T-helper 2 cell treated with Interferon-gamma antibody and Interleukin-4, amounts not matched to agents 5 μg/mL and 100 μg/mL, for 36 hours (primary cell): ENCODE measurements at regions not wholly inside any gene's neighbourhood (a gene's known extent, or its start where the extent isn't known, plus 50 kb on each side); places are given as distances from the start of the nearest gene placed in this dataset.

Experiments used
- DNase-seq: peaks from one replicate; pipeline ENCODE4 v3.0.0; 2021; ENCODE audit warnings: low spot score
- H3K27ac Mint-ChIP-seq: one replicate; pipeline ENCODE4 v1.8.0; 2021; ENCODE audit warnings: mild to moderate bottlenecking, mixed read lengths
- H3K27me3 Mint-ChIP-seq: one replicate; pipeline ENCODE4 v1.8.0; 2021; ENCODE audit warnings: low read depth, mixed read lengths
- H3K36me3 Mint-ChIP-seq: one replicate; pipeline ENCODE4 v1.8.0; 2021; ENCODE audit warnings: low read depth, mixed read lengths
- H3K4me1 Mint-ChIP-seq: one replicate; pipeline ENCODE4 v1.8.0; 2021; ENCODE audit warnings: low read depth, mixed read lengths
- H3K4me3 Mint-ChIP-seq: one replicate; pipeline ENCODE4 v1.8.0; 2022; ENCODE audit warnings: mild to moderate bottlenecking, moderate library complexity, mixed read lengths
- H3K9me3 Mint-ChIP-seq: one replicate; pipeline ENCODE4 v1.8.0; 2021; ENCODE audit warnings: mixed read lengths

DNA sequence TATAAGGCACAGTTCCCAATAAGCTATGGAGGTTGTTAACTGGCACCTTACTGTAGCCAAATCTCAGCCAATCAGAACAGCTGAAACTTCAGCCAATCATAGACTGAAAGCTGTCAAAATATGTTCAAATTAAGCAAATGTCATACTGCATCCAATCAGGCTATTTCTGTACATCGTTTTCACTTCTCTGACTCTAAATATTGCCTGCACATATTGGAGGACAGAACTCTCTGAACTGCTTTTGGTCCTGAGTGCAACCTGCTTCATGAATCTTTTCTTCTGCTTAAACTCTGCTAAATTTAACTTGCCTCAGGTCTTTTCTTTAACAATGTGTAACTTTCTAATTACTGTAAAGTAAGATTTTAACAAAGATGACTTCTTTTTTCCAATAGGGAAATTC lies 1198.9 kb upstream of the PCDH7 start:
- H3K36me3 Mint-ChIP-seq = no peaks in the 10 kb centered on the region

DNA sequence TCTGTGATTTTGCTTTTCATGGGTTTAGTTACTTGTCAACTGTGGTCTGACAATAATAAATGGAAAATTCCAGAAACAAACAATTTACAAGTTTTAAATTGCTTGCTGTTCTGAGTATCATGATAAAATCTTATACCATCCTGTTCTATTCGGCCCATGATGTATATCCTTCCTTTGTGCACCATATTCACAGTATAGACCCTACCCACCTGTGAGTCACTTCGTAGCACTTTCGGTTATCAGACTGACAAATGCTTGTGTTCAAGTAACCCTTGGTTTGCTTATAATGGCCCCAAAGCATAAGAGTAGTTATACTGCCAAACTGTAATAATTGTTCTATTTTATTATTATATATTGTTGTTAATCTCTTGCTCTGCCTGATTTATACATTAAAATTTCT lies 1183.4 kb upstream of the PCDH7 start:
- no peaks in the 10 kb centered on the region for H3K4me1 Mint-ChIP-seq
- no peak for DNase-seq
- no peaks in the 10 kb centered on the region for H3K27me3 Mint-ChIP-seq
- H3K27ac Mint-ChIP-seq = no peak overlapping the region
- no peak overlapping the region for H3K4me3 Mint-ChIP-seq
- peaks cover 11% of the 10 kb centered on the region for H3K9me3 Mint-ChIP-seq
- H3K36me3 Mint-ChIP-seq = no peaks in the 10 kb centered on the region

More for the DNA sequence above, 1198.9 kb upstream of the PCDH7 start:
- Mint-ChIP-seq H3K27me3 (no peaks in the 10 kb centered on the region), H3K4me3 (no peak overlapping the region), H3K27ac (no peak overlapping the region), H3K4me1 (no peaks in the 10 kb centered on the region), H3K9me3 (peaks cover 27% of the 10 kb centered on the region)
- no peak for DNase-seq

GRCh38 chr4:29538889-29539646 lies 1181.1 kb upstream of the PCDH7 start:
- no peak overlapping the region for H3K4me3 Mint-ChIP-seq
- no peak overlapping the region for H3K27ac Mint-ChIP-seq

DNA sequence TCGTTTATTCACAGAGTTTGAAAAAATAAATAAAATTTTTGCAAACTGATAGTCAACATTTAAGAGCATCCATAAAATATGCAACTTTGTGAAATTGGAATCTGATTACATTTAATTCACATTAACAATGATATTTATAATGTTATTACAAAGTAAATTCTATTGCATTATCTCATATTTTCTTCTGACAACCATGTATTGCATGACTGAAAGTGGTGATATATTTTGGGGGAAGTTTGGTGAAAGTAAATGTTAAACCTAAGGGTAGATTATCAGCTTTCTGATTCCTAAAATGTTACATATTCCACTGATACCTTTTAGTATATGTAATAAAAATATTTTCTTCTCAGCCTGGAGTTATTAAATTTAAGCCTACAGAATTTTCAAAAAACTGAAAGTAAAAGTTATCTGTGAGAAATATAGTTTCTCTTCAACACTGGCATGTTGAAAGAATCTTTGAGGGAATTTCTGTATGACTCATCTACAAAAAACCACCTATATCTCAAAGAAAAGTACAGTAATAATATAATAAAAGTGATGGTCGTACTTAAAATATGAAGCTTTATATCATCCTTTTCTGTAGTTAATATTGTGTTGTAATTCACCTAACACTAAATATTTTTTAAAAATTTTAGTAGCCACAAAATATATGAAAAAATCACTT lies 1179.6 kb upstream of the PCDH7 start:
- DNase-seq = no peak
- no peaks in the 10 kb centered on the region for H3K36me3 Mint-ChIP-seq
- no peaks in the 10 kb centered on the region for H3K4me1 Mint-ChIP-seq
- no peak overlapping the region for H3K27ac Mint-ChIP-seq
- H3K27me3 Mint-ChIP-seq = no peaks in the 10 kb centered on the region
- peaks cover 4% of the 10 kb centered on the region for H3K9me3 Mint-ChIP-seq
- H3K4me3 Mint-ChIP-seq = no peak overlapping the region

More at GRCh38 chr4:29538889-29539646, 1181.1 kb upstream of the PCDH7 start:
- Mint-ChIP-seq H3K4me1 (no peaks in the 10 kb centered on the region), H3K9me3 (peaks cover 3% of the 10 kb centered on the region), H3K27me3 (no peaks in the 10 kb centered on the region), H3K36me3 (no peaks in the 10 kb centered on the region)
- DNase-seq = no peak

GRCh38 chr4:29541757-29542156 lies 1178.4 kb upstream of the PCDH7 start:
- no peak overlapping the region for H3K4me3 Mint-ChIP-seq
- no peaks in the 10 kb centered on the region for H3K36me3 Mint-ChIP-seq
- no peak for DNase-seq

GRCh38 chr4:29549342-29549741 lies 1170.8 kb upstream of the PCDH7 start:
- Mint-ChIP-seq H3K4me3 (no peak overlapping the region), H3K27ac (no peak overlapping the region), H3K9me3 (peaks cover 32% of the 10 kb centered on the region), H3K36me3 (no peaks in the 10 kb centered on the region), H3K4me1 (no peaks in the 10 kb centered on the region), H3K27me3 (no peaks in the 10 kb centered on the region)
- DNase-seq = no peak

More at GRCh38 chr4:29541757-29542156, 1178.4 kb upstream of the PCDH7 start:
- H3K4me1 Mint-ChIP-seq = no peaks in the 10 kb centered on the region
- H3K27me3 Mint-ChIP-seq = no peaks in the 10 kb centered on the region
- peaks cover 6% of the 10 kb centered on the region for H3K9me3 Mint-ChIP-seq
- H3K27ac Mint-ChIP-seq = no peak overlapping the region

- Mint-ChIP-seq H3K36me3 (no peaks in the 10 kb centered on the region), H3K27me3 (no peaks in the 10 kb centered on the region), H3K27ac (no peak overlapping the region), H3K4me3 (no peak overlapping the region), H3K9me3 (peaks cover 31% of the 10 kb centered on the region), H3K4me1 (no peaks in the 10 kb centered on the region)
- no peak for DNase-seq
These were observed 1168.3 kb upstream of the PCDH7 start for GRCh38 chr4:29551821-29552220.

DNA sequence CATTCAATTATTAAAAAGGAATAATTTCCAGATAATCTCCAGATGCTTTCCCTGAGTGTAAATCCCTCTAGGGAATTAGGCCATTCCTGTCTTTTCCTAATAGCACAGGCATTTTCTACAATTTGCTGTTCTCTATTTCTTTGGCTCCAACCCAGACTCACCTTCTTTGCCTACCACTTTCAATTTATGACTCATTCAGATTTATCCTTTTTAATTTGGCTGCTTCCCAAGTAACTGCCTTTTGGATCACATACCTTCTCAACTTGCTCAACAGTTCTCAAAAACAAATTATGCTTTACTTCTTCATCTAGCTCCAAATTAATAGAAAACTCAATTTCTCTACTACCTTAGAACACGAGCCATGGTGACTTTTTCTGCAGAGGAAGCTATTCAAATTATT lies 1166.3 kb upstream of the PCDH7 start:
- no peak for DNase-seq
- H3K4me3 Mint-ChIP-seq = no peak overlapping the region
- H3K36me3 Mint-ChIP-seq = no peaks in the 10 kb centered on the region

DNA sequence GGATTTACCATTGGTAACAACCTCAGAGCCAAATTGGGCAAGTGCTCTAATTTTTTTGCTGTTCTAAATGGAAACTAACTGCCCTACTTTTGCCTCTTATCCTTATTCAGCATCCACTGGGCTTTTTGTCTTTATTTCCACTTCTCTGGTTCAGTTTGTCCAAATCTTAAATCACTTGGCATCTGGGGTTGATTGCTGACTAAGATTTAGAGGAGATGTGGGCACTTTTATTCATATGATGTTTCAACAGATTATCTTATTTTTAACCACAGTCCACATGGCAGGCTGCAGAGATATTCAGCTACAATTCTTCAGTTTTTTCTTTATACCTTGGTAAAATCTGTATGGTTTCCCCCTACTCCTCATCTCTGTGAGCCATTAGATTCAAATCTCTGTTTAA lies 1161.4 kb upstream of the PCDH7 start:
- Mint-ChIP-seq H3K27ac (no peak overlapping the region), H3K36me3 (no peaks in the 10 kb centered on the region), H3K4me1 (no peaks in the 10 kb centered on the region), H3K27me3 (no peaks in the 10 kb centered on the region), H3K9me3 (peaks cover 41% of the 10 kb centered on the region), H3K4me3 (no peak overlapping the region)
- no peak for DNase-seq

More for the DNA sequence above, 1166.3 kb upstream of the PCDH7 start:
- H3K27me3 Mint-ChIP-seq = no peaks in the 10 kb centered on the region
- H3K9me3 Mint-ChIP-seq = peaks cover 30% of the 10 kb centered on the region
- H3K4me1 Mint-ChIP-seq = no peaks in the 10 kb centered on the region
- H3K27ac Mint-ChIP-seq = no peak overlapping the region

DNA sequence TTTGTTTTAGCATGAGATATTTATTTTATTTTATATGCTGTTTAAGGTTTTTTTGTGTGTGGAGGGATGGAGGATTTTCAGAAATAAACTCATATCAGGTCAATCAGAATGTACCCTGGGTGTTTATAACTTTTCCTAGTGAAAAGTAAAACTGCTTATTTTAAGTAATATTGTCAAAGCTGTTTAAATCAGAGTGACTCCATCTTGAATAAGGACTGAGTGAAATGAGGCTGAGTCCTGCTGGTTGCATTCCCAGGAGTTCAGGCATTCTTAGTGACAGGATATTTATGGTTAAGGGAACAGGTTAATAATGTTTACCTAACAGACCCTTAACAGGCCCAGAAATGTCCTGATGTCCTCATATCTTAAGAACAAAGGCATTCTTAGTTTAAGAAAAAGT lies 1160.9 kb upstream of the PCDH7 start:
- no peak overlapping the region for H3K4me3 Mint-ChIP-seq
- DNase-seq = no peak
- peaks cover 36% of the 10 kb centered on the region for H3K9me3 Mint-ChIP-seq
- H3K4me1 Mint-ChIP-seq = no peaks in the 10 kb centered on the region
- no peaks in the 10 kb centered on the region for H3K36me3 Mint-ChIP-seq
- no peaks in the 10 kb centered on the region for H3K27me3 Mint-ChIP-seq
- H3K27ac Mint-ChIP-seq = no peak overlapping the region

- no peaks in the 10 kb centered on the region for H3K27me3 Mint-ChIP-seq
- H3K4me1 Mint-ChIP-seq = no peaks in the 10 kb centered on the region
- peaks cover 44% of the 10 kb centered on the region for H3K9me3 Mint-ChIP-seq
- H3K27ac Mint-ChIP-seq = no peak overlapping the region
- H3K4me3 Mint-ChIP-seq = no peak overlapping the region
- DNase-seq = no peak
- no peaks in the 10 kb centered on the region for H3K36me3 Mint-ChIP-seq
These were observed 1159.7 kb upstream of the PCDH7 start for GRCh38 chr4:29560452-29560851.

- Mint-ChIP-seq H3K36me3 (no peaks in the 10 kb centered on the region), H3K27me3 (no peaks in the 10 kb centered on the region), H3K4me1 (no peaks in the 10 kb centered on the region), H3K27ac (no peak overlapping the region), H3K9me3 (peaks cover 25% of the 10 kb centered on the region), H3K4me3 (no peak overlapping the region)
- DNase-seq = no peak
These were observed 1154.9 kb upstream of the PCDH7 start for GRCh38 chr4:29565256-29565655.

DNA sequence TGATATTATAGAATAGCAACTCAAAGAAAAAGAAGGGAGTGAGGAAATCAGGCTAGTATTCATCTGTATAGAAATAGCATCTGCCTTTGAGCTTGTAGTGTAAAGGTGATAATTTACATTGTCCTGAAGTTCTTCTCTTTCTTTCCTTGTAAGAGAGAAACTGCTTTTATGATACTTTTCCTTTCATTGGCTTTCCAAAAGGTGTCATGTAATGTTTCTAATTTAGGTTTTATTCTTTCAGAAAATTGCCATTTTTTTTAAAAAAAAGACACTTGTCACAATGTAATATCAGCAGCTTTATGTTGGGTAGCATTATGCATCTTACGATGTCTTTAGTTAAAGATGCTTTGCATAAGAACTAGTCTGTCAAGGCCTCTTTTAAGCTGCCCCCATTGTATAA lies 1153.8 kb upstream of the PCDH7 start:
- no peaks in the 10 kb centered on the region for H3K4me1 Mint-ChIP-seq
- DNase-seq = no peak
- H3K36me3 Mint-ChIP-seq = no peaks in the 10 kb centered on the region
- peaks cover 21% of the 10 kb centered on the region for H3K9me3 Mint-ChIP-seq
- no peaks in the 10 kb centered on the region for H3K27me3 Mint-ChIP-seq
- no peak overlapping the region for H3K4me3 Mint-ChIP-seq
- no peak overlapping the region for H3K27ac Mint-ChIP-seq

- Mint-ChIP-seq H3K36me3 (no peaks in the 10 kb centered on the region), H3K27me3 (no peaks in the 10 kb centered on the region), H3K4me3 (no peak overlapping the region), H3K9me3 (peaks cover 9% of the 10 kb centered on the region), H3K4me1 (no peaks in the 10 kb centered on the region), H3K27ac (no peak overlapping the region)
- DNase-seq = no peak
These were observed 1148.8 kb upstream of the PCDH7 start for GRCh38 chr4:29571322-29571721.
